ENCODE measurements at regions not wholly inside any gene's neighbourhood (a gene's known extent, or its start where the extent isn't known, plus 50 kb on each side); places are given as distances from the start of the nearest gene placed in this dataset.
A peak's percentile ranks its signal among the peaks of the same experiment; 100 is the strongest.

DNA sequence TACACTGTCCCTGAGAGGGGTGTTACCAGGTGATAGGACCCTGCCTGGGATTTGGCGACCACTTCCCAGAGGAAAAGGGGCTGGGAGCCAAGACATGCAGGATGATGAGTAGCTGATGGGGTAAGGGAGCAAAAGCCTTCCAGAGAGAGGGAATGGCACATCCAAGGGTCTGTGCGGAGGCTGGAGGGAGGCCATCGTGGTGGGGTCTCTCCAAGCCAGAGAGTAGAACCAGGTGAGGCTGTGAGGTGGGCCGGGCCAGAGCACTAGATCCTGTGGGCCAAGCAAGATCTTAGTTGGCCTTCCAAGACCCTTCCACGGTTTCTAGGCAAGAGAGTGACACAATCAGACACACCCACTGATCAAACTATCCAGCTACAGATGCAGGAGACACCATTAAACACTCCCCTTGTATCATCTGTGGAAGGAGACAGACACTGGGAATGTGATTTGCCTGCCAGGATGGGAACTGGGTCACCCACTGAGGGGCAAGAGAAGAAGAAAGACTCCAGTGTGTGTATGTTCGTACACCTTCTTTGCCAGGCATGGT lies 128.9 kb downstream of the BANF2 start:
- no TSS peak for BruUV-seq (replicated peaks)
- Histone ChIP-seq H3K4me3 (ENCODE audit: insufficient read depth, low read depth, low read length) (no peak overlapping the region), H3K9me1 (ENCODE audit: insufficient read depth, low read length) (peaks cover 29% of the 10 kb centered on the region), H2AK5ac (ENCODE audit: low read depth, low read length) (peak overlapping the region; percentile 57), H3K14ac (replicated peaks; ENCODE audit: low read depth, low read length) (no peak overlapping the region), H4K8ac (ENCODE audit: low read depth in 2 of 2, low read length in 2 of 2) (no peak overlapping the region), H3K4ac (ENCODE audit: low read depth, low read length) (no peak overlapping the region), H3K56ac (ENCODE audit: extremely low read depth, insufficient read depth, low read length) (no peak overlapping the region), H3K18ac (ENCODE audit: low read depth, low read length) (no peak overlapping the region), H4K91ac (ENCODE audit: insufficient read depth, low read depth, low read length) (no peak overlapping the region), H3K23ac (ENCODE audit: low read depth, low read length) (no peak overlapping the region), H2AFZ (replicated peaks; ENCODE audit: low read length, poor library complexity) (peak overlapping the region; percentile 18), H4K5ac (ENCODE audit: low read depth, low read length) (no peak overlapping the region), H3K4me2 (ENCODE audit: low read depth, low read length) (no peak overlapping the region), H4K20me1 (ENCODE audit: insufficient read depth, low read length) (no peaks in the 10 kb centered on the region), H3K9ac (ENCODE audit: low read depth, low read length) (no peak overlapping the region), H3K4me1 (ENCODE audit: control insufficient read depth, insufficient read depth, low read length) (peaks cover 20% of the 10 kb centered on the region), H2BK5ac (ENCODE audit: low read depth, low read length, poor library complexity, severe bottlenecking) (no peak overlapping the region), H2BK120ac (ENCODE audit: low read depth, low read length) (no peak overlapping the region), H2AK9ac (replicated peaks; ENCODE audit: low read depth, low read length, poor library complexity) (peak overlapping the region; percentile 15), H3K79me1 (ENCODE audit: low read depth in 1 of 2, low read length in 2 of 2) (0 out of 4 replicates have a peak, but pooled peaks cover 0 to 3% of the 10 kb centered on the region in 2 experiments), H2BK20ac (ENCODE audit: low read depth, low read length) (no peak overlapping the region), H3K9me3 (ENCODE audit: control insufficient read depth, insufficient read depth, low read length) (no peaks in the 10 kb centered on the region), H3K27ac (ENCODE audit: insufficient read depth, low read length) (no peak overlapping the region), H3K27me3 (ENCODE audit: control insufficient read depth, insufficient read depth, low read length) (no peaks in the 10 kb centered on the region), H3K36me3 (ENCODE audit: control insufficient read depth, insufficient read depth, low read length) (no peaks in the 10 kb centered on the region), H2BK15ac (ENCODE audit: low read depth, low read length) (no peak overlapping the region)
- intact Hi-C loops (cut with micrococcal nuclease): no loop called here
- in situ Hi-C loops (cut with MboI; ENCODE audit: low sequenced_read_pairs): no loop called here
- ChIA-PET CTCF (interaction anchor here (1.5 kb wide), 1 partner anchor 13 kb away, joined by 4 read pairs; no protein-coding TSS in a partner anchor), POLR2A (ENCODE audit: unreplicated experiment) (no interaction called here)
- ATAC-seq (ENCODE audit: low read depth): no peak
- DNase-seq: no peak
- dilution Hi-C loops (cut with HindIII; ENCODE audit: low sequenced_read_pairs, unreplicated experiment): no loop called here
- WGBS, 2 experiments (ENCODE audit: extremely low coverage in 2 of 2, insufficient read length in 1 of 2): 100% methylated on average over 1 of the region's 6 CpGs; no CpG with 5 or more reads in 1 of the 2 experiments
- TF ChIP-seq BHLHE40 (IDR thresholded peaks at IDR 0.05; ENCODE audit: low read depth, low read length): no peak

All from IMR-90 (cell line).